Medulla oblongata (tissue), 1 donor: ENCODE measurements at regions not wholly inside any gene's neighbourhood (a gene's known extent, or its start where the extent isn't known, plus 50 kb on each side); places are given as distances from the start of the nearest gene placed in this dataset.

Source experiments
- DNase-seq: peaks from one replicate; pipeline ENCODE4 v3.0.0-alpha.2; 2015; ENCODE audit errors: extremely low spot score

- no peak for DNase-seq
These were observed 219.0 kb upstream of the EDIL3 start for GRCh38 chr5:84603568-84604185.

GRCh38 chr5:84602371-84602771 is 217.7 kb upstream of the EDIL3 start:
- DNase-seq: no peak

- no peak for DNase-seq
These were observed 215.3 kb upstream of the EDIL3 start for GRCh38 chr5:84599964-84600363.

- no peak for DNase-seq
These were observed 213.2 kb upstream of the EDIL3 start for GRCh38 chr5:84597904-84598303.

GRCh38 chr5:84590629-84591028 is 205.9 kb upstream of the EDIL3 start:
- DNase-seq: no peak

GRCh38 chr5:84589926-84590325 is 205.2 kb upstream of the EDIL3 start:
- no peak for DNase-seq

GRCh38 chr5:84585218-84585617 is 200.5 kb upstream of the EDIL3 start:
- no peak for DNase-seq

GRCh38 chr5:84578226-84578625 is 193.5 kb upstream of the EDIL3 start:
- no peak for DNase-seq

- DNase-seq: no peak
These were observed 188.5 kb upstream of the EDIL3 start for GRCh38 chr5:84573017-84573712.

GRCh38 chr5:84569307-84569706 is 184.6 kb upstream of the EDIL3 start:
- DNase-seq: no peak

GRCh38 chr5:84568171-84568570 is 183.5 kb upstream of the EDIL3 start:
- peak; percentile 75 for DNase-seq

GRCh38 chr5:84565866-84566265 is 181.2 kb upstream of the EDIL3 start:
- no peak for DNase-seq

- DNase-seq: peak; percentile 88
These were observed 179.8 kb upstream of the EDIL3 start for GRCh38 chr5:84564321-84565075.

- no peak for DNase-seq
These were observed 165.5 kb upstream of the EDIL3 start for GRCh38 chr5:84550222-84550621.

GRCh38 chr5:84549054-84549453 is 164.4 kb upstream of the EDIL3 start:
- no peak for DNase-seq

- no peak for DNase-seq
These were observed 162.0 kb upstream of the EDIL3 start for GRCh38 chr5:84546686-84547085.

GRCh38 chr5:84536797-84537196 is 152.1 kb upstream of the EDIL3 start:
- no peak for DNase-seq

- DNase-seq: no peak
These were observed 150.6 kb upstream of the EDIL3 start for GRCh38 chr5:84535281-84535680.

- DNase-seq: no peak
These were observed 139.8 kb upstream of the EDIL3 start for GRCh38 chr5:84524491-84524890.

GRCh38 chr5:84518862-84519261 is 134.2 kb upstream of the EDIL3 start:
- DNase-seq: no peak

- no peak for DNase-seq
These were observed 133.7 kb upstream of the EDIL3 start for GRCh38 chr5:84518370-84518769.

GRCh38 chr5:84506625-84507024 is 121.9 kb upstream of the EDIL3 start:
- no peak for DNase-seq

GRCh38 chr5:84494453-84494852 is 109.8 kb upstream of the EDIL3 start:
- DNase-seq: no peak
